Osteoblast (primary cell): ENCODE measurements at regions not wholly inside any gene's neighbourhood (a gene's known extent, or its start where the extent isn't known, plus 50 kb on each side); places are given as distances from the start of the nearest gene placed in this dataset.

Source experiments
- DNase-seq: peaks from one replicate; pipeline ENCODE4 v3.0.0; 2011; ENCODE audit warnings: low spot score, mixed read lengths; ENCODE audit not compliant: insufficient read length; ENCODE audit errors: missing footprints
- H2AFZ ChIP-seq: 2 replicates; pipeline ENCODE4 v1.6.0; 2011; ENCODE audit warnings: mild to moderate bottlenecking, low read length
- H3K27ac ChIP-seq: 2 replicates; pipeline ENCODE4 v1.5.1; 2011; ENCODE audit warnings: mild to moderate bottlenecking, low read depth, low read length, moderate library complexity
- H3K27me3 ChIP-seq: 2 replicates; pipeline ENCODE4 v1.6.0; 2012; ENCODE audit warnings: mild to moderate bottlenecking, control low read depth, inconsistent platforms, low read length, moderate library complexity; ENCODE audit not compliant: insufficient read depth
- H3K36me3 ChIP-seq: 2 replicates; pipeline ENCODE4 v1.5.1; 2011; ENCODE audit warnings: mild to moderate bottlenecking, low read length, control low read depth, moderate library complexity; ENCODE audit not compliant: insufficient read depth
- H3K4me1 ChIP-seq: 2 replicates; pipeline ENCODE4 v1.5.1; 2011; ENCODE audit warnings: mild to moderate bottlenecking, low read length, control low read depth, moderate library complexity; ENCODE audit not compliant: insufficient read depth
- H3K4me2 ChIP-seq: 2 replicates; pipeline ENCODE4 v1.6.0; 2011; ENCODE audit warnings: mild to moderate bottlenecking, low read length; ENCODE audit not compliant: insufficient read depth
- H3K4me3 ChIP-seq: fragments of 200-600 bp; sonication (generic); 3 replicates; pipeline ENCODE4 v1.5.1; 2012; ENCODE audit warnings: mild to moderate bottlenecking, low read length, inconsistent platforms; ENCODE audit not compliant: insufficient read depth
- H3K79me2 ChIP-seq: 2 replicates; pipeline ENCODE4 v1.6.0; 2012; ENCODE audit warnings: mild to moderate bottlenecking, low read length, control low read depth, inconsistent platforms; ENCODE audit not compliant: insufficient read depth
- H3K9me3 ChIP-seq: 2 replicates; pipeline ENCODE4 v1.5.1; 2011; ENCODE audit warnings: low read depth, low read length, control low read depth
- H4K20me1 ChIP-seq: 2 replicates; pipeline ENCODE4 v1.6.0; 2012; ENCODE audit warnings: mild to moderate bottlenecking, low read length, control low read depth; ENCODE audit not compliant: insufficient read depth
- TF ChIP-seq, protein P1 (sequence below): IDR thresholded peaks from 2 replicates; pipeline ENCODE4 v1.5.1; 2011; ENCODE audit warnings: mild to moderate bottlenecking, low read depth, low read length, moderate library complexity; ENCODE audit errors: extremely low read depth

GRCh38 chr9:102205251-102205650 lies 466.8 kb upstream of the GRIN3A start:
- H3K36me3 ChIP-seq = no peaks in the 10 kb centered on the region
- no peak overlapping the region for H2AFZ ChIP-seq
- no peak for DNase-seq
- no peak overlapping the region for H3K27ac ChIP-seq
- H3K4me2 ChIP-seq = no peak overlapping the region
- peaks cover 9% of the 10 kb centered on the region for H3K9me3 ChIP-seq
- no peaks in the 10 kb centered on the region for H3K4me1 ChIP-seq
- no peaks in the 10 kb centered on the region for H3K79me2 ChIP-seq
- H3K4me3 ChIP-seq = no peak overlapping the region
- TF ChIP-seq, protein P1, sequence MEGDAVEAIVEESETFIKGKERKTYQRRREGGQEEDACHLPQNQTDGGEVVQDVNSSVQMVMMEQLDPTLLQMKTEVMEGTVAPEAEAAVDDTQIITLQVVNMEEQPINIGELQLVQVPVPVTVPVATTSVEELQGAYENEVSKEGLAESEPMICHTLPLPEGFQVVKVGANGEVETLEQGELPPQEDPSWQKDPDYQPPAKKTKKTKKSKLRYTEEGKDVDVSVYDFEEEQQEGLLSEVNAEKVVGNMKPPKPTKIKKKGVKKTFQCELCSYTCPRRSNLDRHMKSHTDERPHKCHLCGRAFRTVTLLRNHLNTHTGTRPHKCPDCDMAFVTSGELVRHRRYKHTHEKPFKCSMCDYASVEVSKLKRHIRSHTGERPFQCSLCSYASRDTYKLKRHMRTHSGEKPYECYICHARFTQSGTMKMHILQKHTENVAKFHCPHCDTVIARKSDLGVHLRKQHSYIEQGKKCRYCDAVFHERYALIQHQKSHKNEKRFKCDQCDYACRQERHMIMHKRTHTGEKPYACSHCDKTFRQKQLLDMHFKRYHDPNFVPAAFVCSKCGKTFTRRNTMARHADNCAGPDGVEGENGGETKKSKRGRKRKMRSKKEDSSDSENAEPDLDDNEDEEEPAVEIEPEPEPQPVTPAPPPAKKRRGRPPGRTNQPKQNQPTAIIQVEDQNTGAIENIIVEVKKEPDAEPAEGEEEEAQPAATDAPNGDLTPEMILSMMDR = no peak
- no peaks in the 10 kb centered on the region for H3K27me3 ChIP-seq
- H4K20me1 ChIP-seq = no peaks in the 10 kb centered on the region

- no peaks in the 10 kb centered on the region for H3K79me2 ChIP-seq
Observed at GRCh38 chr9:102202126-102202525, 463.7 kb upstream of the GRIN3A start.

DNA sequence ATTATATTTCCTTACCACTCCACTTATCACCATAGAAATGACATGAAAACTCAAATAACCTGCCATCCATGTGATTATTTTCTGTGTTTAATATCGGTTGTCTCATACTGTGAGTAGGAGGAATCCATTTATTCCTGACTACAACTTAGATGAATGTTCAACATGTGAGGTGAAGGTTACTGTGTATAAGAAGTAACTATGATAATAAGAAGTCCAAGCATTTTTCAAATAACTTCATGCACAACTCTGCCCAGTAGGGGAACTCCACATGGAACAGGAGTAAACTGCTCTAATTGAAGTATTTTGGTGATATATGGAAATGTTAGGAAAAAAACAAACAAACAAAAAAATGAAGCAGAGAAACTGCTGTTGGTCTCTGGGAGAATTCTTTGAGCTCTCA lies 447.5 kb upstream of the GRIN3A start:
- H3K36me3 ChIP-seq = no peaks in the 10 kb centered on the region
- TF ChIP-seq, protein P1 = no peak
- no peaks in the 10 kb centered on the region for H3K4me1 ChIP-seq
- peaks cover 3% of the 10 kb centered on the region for H3K9me3 ChIP-seq
- no peak overlapping the region for H3K27ac ChIP-seq
- no peaks in the 10 kb centered on the region for H3K27me3 ChIP-seq
- H4K20me1 ChIP-seq = no peaks in the 10 kb centered on the region
- H3K79me2 ChIP-seq = no peaks in the 10 kb centered on the region
- no peak for DNase-seq
- H2AFZ ChIP-seq = no peak overlapping the region
- H3K4me2 ChIP-seq = no peak overlapping the region
- H3K4me3 ChIP-seq = no peak overlapping the region

More at GRCh38 chr9:102202126-102202525, 463.7 kb upstream of the GRIN3A start:
- no peaks in the 10 kb centered on the region for H3K4me1 ChIP-seq
- no peaks in the 10 kb centered on the region for H4K20me1 ChIP-seq
- H3K27me3 ChIP-seq = no peaks in the 10 kb centered on the region
- no peak overlapping the region for H2AFZ ChIP-seq
- no peak overlapping the region for H3K4me2 ChIP-seq
- TF ChIP-seq, protein P1 = no peak
- H3K9me3 ChIP-seq = peaks cover 9% of the 10 kb centered on the region
- DNase-seq = no peak
- no peak overlapping the region for H3K27ac ChIP-seq
- H3K36me3 ChIP-seq = no peaks in the 10 kb centered on the region
- no peak overlapping the region for H3K4me3 ChIP-seq

GRCh38 chr9:102185371-102185770 lies 446.9 kb upstream of the GRIN3A start:
- no peak overlapping the region for H3K4me2 ChIP-seq
- H3K36me3 ChIP-seq = no peaks in the 10 kb centered on the region
- no peaks in the 10 kb centered on the region for H3K79me2 ChIP-seq
- no peaks in the 10 kb centered on the region for H3K4me1 ChIP-seq
- no peak for DNase-seq
- no peak overlapping the region for H3K27ac ChIP-seq
- H3K27me3 ChIP-seq = no peaks in the 10 kb centered on the region
- TF ChIP-seq, protein P1 = no peak
- H4K20me1 ChIP-seq = no peaks in the 10 kb centered on the region
- peaks cover 3% of the 10 kb centered on the region for H3K9me3 ChIP-seq
- no peak overlapping the region for H2AFZ ChIP-seq
- H3K4me3 ChIP-seq = no peak overlapping the region
